Frontal cortex (tissue), 3 donors: ENCODE measurements at regions not wholly inside any gene's neighbourhood (a gene's known extent, or its start where the extent isn't known, plus 50 kb on each side); places are given as distances from the start of the nearest gene placed in this dataset.
"Not testable (repeated sequence)": the region's sequence is repeated elsewhere in the genome, so short reads cannot be mapped to it uniquely, and the experiment has no call there.

Experiments used
- DNase-seq, 2 donors: peaks; one replicate each; pipeline ENCODE4 v3.0.0; 2012; ENCODE audit warnings: low spot score in 2 of 2
- FAIRE-seq: peaks from 2 replicates; lab custom pipeline; 2012; peaks lifted over from hg19 to GRCh38; lab: Jason Lieb, UNC
- donor health status: control.
- donor health status: control.
- donor health status: control.

GRCh38 chr10:23630376-23630775 lies 191.5 kb downstream of the OTUD1 start:
- FAIRE-seq = no peak
- DNase-seq = no peak

DNA sequence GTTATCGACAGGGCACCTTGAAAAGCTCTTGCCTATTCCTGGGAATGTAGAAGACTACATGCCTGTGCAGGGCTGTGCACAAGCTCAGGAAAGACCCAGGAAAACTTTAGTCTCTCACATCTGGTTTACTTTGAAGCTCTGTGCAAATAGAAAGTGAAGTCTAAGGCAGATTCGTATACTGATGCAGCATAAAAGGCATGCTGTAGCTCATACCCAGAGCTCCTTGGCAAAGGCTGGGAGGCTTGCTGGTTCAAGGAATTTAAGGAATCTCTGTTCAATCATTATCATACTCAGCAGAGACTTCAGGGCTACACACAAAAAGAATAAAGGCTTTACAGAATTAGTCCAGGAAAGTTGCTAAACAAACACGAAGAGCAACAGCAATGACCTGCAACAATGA lies 192.0 kb downstream of the OTUD1 start:
- FAIRE-seq (no peak), DNase-seq (no peak)

- peak; percentile 40 for FAIRE-seq
- DNase-seq = no peak
Observed at GRCh38 chr10:23643111-23643780, 204.4 kb downstream of the OTUD1 start.

GRCh38 chr10:23648618-23649017 lies 209.7 kb downstream of the OTUD1 start:
- FAIRE-seq = no peak
- no peak for DNase-seq

- DNase-seq (no peak), FAIRE-seq (no peak)
Observed at GRCh38 chr10:23656735-23657134, 217.9 kb downstream of the OTUD1 start.

GRCh38 chr10:23657677-23658076 lies 218.8 kb downstream of the OTUD1 start:
- FAIRE-seq = no peak
- DNase-seq = no peak

DNA sequence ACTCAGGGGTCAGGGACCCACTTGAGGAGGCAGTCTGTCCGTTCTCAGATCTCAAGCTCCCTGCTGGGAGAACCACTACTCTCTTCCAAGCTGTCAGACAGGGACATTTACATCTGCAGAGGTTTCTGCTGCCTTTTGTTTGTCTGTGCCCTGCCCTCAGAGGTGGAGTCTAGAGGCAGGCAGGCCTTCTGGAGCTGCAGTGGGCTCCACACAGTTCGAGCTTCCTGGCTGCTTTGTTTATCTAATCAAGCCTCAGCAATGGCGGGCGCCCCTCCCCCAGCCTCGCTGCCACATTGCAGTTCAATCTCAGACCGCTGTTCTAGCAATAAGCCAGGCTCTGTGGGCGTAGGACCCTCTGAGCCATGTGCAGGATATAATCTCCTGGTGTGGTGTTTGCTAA lies 233.0 kb downstream of the OTUD1 start:
- FAIRE-seq, DNase-seq: not testable (repeated sequence)

DNA sequence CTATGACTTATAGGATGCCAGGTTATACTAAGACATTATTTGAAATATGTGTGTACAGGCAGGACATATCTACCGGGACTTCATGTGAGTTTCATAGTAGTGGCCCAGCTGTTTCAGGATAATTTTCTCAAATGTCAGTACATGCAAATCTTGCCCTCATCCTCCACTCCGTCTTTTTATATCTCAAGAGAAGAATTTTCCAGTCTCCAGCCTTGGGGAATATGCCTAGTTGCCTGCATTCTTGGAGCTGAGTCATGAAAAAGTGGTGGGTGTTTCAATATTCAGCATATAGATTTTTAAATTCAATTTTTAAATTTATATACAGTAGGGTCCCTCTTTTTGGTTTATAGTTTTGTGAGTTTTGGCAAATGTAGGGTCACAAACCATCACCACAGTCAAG lies 236.7 kb downstream of the OTUD1 start:
- no peak for FAIRE-seq
- no peak for DNase-seq

DNA sequence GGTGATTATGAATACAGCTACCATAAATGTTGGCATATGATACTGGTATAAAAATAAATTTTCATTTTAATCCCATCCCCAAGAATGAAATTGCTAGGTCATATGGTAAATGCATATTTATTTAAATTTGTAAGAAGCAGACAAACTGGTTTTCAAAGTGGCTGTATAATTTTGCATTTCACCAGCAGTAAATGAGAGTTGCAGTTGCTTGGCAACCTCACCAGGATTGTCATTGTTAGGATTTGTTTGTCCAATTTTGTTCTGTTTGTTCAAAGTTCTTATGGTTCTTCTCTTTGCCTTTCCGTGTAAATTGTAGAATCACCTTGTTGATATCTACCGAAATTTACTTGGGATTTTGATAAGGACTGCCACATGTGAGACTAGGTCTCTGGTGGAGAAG lies 237.4 kb downstream of the OTUD1 start:
- FAIRE-seq (no peak), DNase-seq (no peak)

GRCh38 chr10:23686722-23687121 lies 247.8 kb downstream of the OTUD1 start:
- FAIRE-seq = no peak

DNA sequence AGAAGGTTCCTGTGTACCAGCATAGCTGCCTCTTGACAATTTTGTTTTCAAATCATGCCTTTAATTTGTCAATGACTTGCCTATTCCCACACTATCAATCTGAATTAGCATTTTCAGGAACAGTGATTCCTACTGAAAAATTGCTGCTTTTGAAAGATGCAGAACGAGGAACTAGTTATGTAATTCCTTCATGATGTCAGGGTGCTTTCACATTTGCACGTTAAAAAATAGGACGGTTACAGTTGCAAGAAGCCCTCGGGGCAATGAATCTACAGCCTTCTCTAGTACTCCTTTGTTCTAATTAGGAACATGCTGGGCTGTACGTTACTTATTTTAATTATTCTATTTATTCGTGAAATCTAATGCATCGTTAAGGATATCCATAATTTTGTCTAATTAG lies 253.9 kb downstream of the OTUD1 start:
- DNase-seq = no peak
- no peak for FAIRE-seq

More at GRCh38 chr10:23686722-23687121, 247.8 kb downstream of the OTUD1 start:
- DNase-seq = no peak

GRCh38 chr10:23693501-23693901 lies 254.6 kb downstream of the OTUD1 start:
- DNase-seq (no peak), FAIRE-seq (no peak)

- FAIRE-seq = no peak
- DNase-seq = no peak
Observed at GRCh38 chr10:23693925-23694324, 255.1 kb downstream of the OTUD1 start.

DNA sequence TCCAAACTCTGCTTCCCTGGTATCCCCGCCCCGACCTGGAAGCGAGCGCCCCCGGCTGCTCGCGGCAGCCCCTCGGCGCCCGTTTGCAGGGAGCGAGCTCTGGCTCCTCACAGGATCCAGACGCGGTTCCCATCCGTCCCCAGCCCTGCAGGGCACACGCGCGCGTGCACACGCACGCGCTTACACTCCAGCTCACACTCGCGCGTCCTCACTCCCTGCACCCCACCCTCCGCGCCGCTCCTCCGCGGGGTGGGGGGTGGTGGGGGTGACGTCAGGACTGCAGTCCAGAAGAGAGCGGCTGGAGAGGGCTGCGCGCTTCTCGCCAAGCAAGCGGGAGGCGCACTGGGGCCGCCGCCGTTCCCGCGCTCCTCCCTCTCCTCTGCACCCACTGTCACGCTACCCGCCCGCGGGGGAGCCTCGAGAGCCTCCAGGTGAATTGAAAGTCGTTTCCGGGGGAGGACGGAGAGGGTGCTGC lies 255.6 kb downstream of the OTUD1 start:
- DNase-seq (peak; percentile 23 to 35), FAIRE-seq (no peak)

DNA sequence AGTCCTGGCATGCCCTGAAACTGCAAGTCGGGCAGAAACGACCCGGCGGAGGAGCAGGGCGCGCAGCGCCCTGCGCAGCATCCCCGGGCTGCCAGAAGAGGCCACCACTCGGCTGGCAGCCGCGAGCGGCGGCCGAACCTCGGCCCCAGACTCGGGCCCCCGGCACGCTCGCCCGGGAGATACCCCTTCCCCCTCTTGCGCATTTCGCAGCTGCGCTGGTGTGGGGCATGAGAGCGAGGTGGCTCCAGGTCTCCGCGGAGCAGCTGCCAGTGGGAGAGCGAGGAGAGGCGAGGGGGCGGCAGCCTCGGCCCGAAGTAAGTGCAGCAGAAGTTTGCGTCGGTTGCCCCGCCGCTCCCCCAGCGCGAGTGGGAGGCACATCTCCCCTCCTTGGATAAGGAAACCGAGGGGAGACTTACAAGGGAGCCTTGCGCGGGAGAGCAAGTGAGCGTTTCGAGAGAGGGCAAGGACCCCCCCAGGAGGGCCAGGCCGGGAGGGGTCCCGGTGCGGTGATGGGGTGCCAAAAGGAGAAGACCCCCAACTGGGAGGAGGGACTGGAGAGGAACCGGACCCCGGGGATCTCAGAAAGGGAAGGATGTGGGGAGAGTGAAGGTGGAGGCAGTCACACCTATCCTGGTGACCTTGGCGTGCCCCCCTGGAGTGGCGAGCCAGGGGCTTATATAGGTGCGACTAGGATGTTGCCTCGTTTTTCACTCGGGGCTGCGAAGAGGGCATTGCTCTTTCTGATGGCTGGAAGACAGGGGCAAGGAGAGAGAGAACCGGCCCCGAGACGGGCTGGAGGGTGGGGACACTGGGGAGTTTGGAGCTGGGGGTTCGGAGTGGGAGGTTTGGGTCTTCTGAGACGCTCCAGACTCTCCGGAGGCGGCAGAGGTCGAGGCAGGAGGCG lies 256.3 kb downstream of the OTUD1 start:
- FAIRE-seq (no peak), DNase-seq (no peak)

GRCh38 chr10:23695825-23696420 lies 257.0 kb downstream of the OTUD1 start:
- FAIRE-seq = no peak
- no peak for DNase-seq

DNA sequence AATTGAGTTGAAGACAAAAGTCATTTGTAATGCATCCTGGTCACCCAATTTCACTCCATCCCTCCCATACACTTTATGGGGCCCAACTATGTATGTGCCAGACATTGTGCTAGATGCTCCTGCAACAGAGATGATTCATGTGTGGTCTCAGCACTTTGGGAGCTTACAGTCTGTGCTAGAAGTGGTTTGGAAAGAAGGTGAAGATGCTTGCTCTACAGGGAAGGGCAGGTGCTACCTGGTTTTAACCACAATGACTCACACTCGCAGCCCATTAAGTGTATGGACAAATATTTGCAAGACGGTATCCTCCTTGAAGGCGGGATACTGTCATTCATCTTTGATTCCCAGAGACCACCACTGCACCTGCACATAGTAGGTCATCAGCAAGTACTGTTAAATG lies 257.6 kb downstream of the OTUD1 start:
- no peak for DNase-seq
- FAIRE-seq = no peak

DNA sequence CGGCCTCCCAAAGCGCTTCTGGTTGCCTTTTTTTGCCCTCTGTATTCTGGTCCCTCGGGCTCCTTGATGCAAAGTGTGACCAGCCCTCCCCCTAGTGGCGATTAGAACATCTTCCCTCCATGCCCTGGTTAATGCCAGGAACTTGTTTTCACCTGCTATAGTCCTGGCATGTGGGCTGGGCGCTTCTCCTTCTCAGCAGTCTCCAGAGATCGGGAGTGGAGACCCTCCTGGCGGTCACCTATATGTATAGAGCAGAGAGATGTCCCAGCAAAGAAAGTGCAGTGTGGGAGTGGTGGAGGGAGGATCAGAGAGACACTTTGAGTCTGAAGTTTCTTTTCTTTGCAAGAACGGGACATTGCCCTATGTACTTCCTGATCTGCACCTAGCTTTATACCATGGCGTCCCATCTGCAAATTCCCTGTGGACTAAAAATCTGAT lies 264.1 kb downstream of the OTUD1 start:
- FAIRE-seq (no peak), DNase-seq (peak in 1 of 2 donors; percentile 20)

- FAIRE-seq = no peak
- DNase-seq = no peak
Observed at GRCh38 chr10:23715363-23715762, 276.5 kb downstream of the OTUD1 start.

GRCh38 chr10:23717913-23718312 lies 279.0 kb downstream of the OTUD1 start:
- FAIRE-seq (no peak), DNase-seq (no peak)

- FAIRE-seq (peak; percentile 40), DNase-seq (no peak)
Observed at GRCh38 chr10:23718946-23719345, 280.1 kb downstream of the OTUD1 start.
